Right lobe of liver (tissue), 4 donors: ENCODE measurements at regions not wholly inside any gene's neighbourhood (a gene's known extent, or its start where the extent isn't known, plus 50 kb on each side); places are given as distances from the start of the nearest gene placed in this dataset.

Experiments
- POLR2A ChIP-seq: fragments of 450-650 bp; IDR thresholded peaks from one replicate; pipeline ENCODE4 v1.6.1; 2017; ENCODE audit warnings: antibody characterized with exemption, mild to moderate bottlenecking
- TF ChIP-seq, protein P1 (sequence below), 4 donors: fragments of 200-600 bp in 3 of 4; fragments of 450-650 bp in 1 of 4; IDR thresholded peaks; one replicate each; pipeline versions ENCODE4 v1.5.1 to v1.8.0; 2016 to 2022; ENCODE audit warnings: antibody characterized with exemption in 4 of 4, mild to moderate bottlenecking in 2 of 4
- donor health status: DM: no; HTN: no; CAD: no.
- donor health status: DM: no; HTN: no; CAD: no.
- donor health status: DM: no; HTN: yes; CAD: no.

- TF ChIP-seq, protein P1, sequence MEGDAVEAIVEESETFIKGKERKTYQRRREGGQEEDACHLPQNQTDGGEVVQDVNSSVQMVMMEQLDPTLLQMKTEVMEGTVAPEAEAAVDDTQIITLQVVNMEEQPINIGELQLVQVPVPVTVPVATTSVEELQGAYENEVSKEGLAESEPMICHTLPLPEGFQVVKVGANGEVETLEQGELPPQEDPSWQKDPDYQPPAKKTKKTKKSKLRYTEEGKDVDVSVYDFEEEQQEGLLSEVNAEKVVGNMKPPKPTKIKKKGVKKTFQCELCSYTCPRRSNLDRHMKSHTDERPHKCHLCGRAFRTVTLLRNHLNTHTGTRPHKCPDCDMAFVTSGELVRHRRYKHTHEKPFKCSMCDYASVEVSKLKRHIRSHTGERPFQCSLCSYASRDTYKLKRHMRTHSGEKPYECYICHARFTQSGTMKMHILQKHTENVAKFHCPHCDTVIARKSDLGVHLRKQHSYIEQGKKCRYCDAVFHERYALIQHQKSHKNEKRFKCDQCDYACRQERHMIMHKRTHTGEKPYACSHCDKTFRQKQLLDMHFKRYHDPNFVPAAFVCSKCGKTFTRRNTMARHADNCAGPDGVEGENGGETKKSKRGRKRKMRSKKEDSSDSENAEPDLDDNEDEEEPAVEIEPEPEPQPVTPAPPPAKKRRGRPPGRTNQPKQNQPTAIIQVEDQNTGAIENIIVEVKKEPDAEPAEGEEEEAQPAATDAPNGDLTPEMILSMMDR (IDR thresholded peaks at IDR 0.05) = no peak
- no peak for TF ChIP-seq POLR2A
Measured at GRCh38 chr5:68071282-68071632, 144.3 kb upstream of the PIK3R1 start.
